GM10266 (cell line): ENCODE measurements at regions not wholly inside any gene's neighbourhood (a gene's known extent, or its start where the extent isn't known, plus 50 kb on each side); places are given as distances from the start of the nearest gene placed in this dataset.

Source experiments
- DNase-seq: peaks from one replicate; pipeline ENCODE4 v3.0.0; 2012; ENCODE audit errors: extremely low spot score
- TF ChIP-seq, protein P1 (sequence below): IDR thresholded peaks from 2 replicates; pipeline ENCODE4 v1.5.1; 2012; ENCODE audit warnings: mild to moderate bottlenecking, low read depth; ENCODE audit not compliant: control insufficient read depth, insufficient read depth; ENCODE audit errors: missing control alignments

DNA sequence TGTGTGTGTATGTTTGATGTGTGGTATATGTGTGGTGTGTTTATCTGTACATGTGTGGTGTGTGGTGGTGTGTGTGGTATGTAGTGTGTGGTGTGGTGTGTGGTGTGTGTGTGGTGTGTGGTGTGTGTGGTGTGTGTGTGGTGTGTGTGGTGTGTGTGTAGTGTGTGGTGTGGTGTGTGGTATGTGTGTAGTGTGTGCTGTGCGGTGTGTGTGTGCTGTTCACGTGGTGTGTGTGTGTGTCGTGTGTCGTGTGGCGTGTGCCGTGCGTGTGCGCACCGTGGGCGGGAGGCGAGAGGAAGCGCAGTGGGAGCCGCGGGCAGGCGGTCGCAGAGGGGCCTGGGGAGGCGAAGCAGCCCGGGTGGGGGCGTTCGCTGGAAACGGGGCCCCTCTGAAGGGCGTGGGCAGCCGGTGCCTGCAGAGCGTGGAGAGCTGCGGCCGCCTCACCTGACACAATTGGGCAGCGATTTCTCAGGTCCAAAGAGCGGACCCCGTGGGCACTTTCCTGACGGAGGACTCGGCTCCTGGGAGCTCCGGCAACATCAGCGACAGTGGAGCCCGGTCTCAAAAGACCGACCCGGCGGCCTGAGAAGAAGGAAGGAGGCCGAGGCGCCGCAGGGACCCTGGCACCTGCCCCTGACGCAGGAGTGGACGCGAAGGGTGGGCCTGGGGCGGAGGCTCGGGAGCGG lies 741.1 kb upstream of the SALL3 start:
- no peak for DNase-seq

DNA sequence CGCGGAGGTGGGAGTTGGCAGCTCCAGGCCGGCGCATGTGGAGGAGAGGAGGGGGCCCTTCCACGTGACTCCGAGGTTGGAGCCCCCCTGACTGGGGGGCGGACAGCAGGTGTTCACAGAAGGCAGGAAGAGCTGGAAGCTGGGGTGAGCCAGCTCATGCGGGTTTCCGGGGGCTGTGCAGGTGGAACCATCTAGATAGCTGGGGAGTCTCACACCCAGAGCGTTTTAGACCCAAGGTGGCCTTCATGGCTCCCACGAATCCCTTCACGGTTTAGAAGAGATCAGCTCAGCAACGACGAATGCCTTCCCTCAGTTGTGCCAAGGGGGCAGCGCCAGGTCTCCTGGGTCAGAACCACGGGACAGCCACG lies 740.5 kb upstream of the SALL3 start:
- no peak for DNase-seq
- TF ChIP-seq, protein P1, sequence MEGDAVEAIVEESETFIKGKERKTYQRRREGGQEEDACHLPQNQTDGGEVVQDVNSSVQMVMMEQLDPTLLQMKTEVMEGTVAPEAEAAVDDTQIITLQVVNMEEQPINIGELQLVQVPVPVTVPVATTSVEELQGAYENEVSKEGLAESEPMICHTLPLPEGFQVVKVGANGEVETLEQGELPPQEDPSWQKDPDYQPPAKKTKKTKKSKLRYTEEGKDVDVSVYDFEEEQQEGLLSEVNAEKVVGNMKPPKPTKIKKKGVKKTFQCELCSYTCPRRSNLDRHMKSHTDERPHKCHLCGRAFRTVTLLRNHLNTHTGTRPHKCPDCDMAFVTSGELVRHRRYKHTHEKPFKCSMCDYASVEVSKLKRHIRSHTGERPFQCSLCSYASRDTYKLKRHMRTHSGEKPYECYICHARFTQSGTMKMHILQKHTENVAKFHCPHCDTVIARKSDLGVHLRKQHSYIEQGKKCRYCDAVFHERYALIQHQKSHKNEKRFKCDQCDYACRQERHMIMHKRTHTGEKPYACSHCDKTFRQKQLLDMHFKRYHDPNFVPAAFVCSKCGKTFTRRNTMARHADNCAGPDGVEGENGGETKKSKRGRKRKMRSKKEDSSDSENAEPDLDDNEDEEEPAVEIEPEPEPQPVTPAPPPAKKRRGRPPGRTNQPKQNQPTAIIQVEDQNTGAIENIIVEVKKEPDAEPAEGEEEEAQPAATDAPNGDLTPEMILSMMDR: no peak

More for the DNA sequence above, 741.1 kb upstream of the SALL3 start:
- TF ChIP-seq, protein P1: no peak

DNA sequence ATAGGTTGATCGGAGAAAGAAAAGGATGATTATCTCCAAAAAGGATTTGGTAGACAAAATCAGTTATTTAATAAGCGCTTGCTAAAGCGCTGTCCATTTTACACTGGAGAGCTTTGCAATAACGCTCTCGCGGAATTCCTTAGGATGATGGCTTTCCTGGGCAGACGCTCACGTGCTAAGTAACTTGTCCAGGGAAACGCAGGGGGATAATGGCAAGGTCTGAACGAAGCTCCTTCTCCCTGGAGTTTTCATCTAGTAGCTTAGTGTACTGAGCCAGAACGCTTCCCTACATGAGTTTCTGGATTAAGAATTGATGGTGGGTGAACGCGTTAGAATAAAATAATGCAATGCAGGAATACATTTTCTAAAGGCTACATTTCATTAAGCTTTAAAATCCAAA lies 739.5 kb upstream of the SALL3 start:
- TF ChIP-seq, protein P1: no peak
- DNase-seq: no peak

DNA sequence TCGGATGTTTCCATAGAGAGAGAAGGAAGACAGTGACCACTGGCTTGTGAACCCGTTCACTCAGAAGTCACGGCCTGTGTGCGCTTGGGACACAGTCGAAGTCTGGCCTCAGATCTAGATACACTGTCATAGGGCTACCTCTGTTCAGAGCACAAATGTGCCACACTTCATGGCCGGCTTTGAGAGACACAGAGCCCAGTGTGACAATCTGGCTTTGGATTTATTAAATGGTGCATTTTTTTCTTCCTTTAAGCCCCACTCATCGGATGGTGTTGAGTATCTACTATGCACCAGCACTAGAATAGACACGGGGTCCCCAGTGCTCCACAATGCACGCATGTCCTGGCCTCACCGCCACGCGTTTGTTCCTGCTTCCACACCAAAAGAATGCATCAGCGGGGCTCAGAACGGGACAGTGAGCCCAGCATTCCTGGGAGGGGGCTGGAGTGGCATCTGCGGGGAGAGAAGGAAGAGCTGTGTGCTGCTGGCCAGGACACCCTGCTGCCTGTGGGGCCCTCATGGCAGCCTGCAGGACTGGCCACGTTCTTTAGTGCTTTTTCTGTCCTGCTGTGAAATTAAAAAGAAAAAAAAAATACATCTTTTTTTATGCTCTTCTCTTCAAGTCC lies 738.9 kb upstream of the SALL3 start:
- TF ChIP-seq, protein P1: no peak

DNA sequence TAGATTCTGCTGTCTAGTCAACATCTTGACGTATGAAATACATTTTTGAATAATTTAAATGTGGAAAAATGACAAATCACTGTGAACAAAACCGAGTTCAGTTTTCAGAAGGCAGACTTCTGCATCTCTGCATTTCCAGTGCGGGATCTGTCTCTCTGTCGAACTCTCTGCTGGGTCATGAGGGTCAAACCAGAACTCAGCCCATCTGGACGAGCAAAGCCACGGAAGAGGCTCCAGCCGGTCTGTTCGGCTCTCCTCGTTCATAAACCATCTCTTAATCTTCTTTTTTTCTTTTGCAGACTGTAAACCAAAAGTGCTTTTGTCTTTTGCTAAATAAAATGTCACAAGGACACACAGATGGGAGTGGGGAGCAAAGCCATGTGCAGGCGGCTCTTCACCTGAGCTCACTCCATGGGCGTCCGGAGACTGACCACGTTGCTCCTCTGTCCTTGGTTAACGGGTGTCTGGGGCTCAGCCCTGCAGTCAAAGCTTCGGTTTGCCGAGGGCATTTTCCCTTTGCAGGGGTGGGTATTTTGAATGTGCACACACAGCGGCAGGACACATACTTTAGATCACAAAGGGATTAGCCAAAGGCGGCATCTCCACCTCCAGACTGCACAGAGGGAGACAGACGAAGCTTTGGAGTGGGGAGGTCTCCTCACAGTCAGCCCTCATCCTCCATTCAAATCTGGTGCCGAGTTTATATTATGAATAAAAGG lies 737.9 kb upstream of the SALL3 start:
- TF ChIP-seq, protein P1: no peak
- DNase-seq: no peak

More for the DNA sequence above, 738.9 kb upstream of the SALL3 start:
- DNase-seq: no peak

DNA sequence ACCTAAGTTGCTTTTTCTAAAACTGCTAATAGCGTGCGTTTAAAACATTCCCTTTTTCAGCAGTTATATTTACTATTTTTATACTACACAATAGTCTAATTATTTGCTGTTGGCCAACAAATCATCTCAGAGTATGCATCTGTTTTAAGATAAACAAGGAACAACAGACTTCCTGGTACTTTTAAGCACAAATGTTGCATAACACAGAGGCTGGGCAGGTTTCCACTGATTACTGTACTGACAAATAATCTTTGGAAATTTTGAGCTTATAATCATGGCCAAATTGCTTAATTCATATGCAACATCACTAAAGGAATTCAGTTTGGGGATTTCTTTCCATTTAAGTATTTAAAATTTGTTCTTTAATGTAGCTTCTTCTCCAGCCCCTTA lies 737.4 kb upstream of the SALL3 start:
- TF ChIP-seq, protein P1: no peak
- no peak for DNase-seq

DNA sequence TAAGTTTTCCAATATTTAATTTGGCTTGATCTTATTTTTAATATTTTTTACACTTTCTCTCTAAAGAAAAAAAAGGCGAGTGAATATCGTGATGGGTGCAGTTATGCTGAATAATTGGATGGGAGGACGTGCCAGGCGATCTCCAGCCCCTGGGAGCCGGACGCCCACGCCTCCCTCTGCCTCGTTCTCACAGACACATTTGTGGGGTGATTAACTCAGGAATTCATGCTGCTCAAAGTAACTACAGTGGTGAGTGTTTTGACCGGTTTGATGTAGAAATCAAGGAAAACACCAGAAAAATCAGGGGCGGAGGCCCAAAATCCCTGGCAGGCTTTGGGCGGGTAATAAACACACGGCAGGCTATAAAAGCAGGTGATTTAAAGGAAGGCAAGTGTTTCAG lies 736.8 kb upstream of the SALL3 start:
- TF ChIP-seq, protein P1: no peak
- no peak for DNase-seq
